Superior temporal gyrus (tissue), 1 donor: ENCODE measurements at regions not wholly inside any gene's neighbourhood (a gene's known extent, or its start where the extent isn't known, plus 50 kb on each side); places are given as distances from the start of the nearest gene placed in this dataset.
A peak's percentile ranks its signal among the peaks of the same experiment; 100 is the strongest.
"Not testable (repeated sequence)": the region's sequence is repeated elsewhere in the genome, so short reads cannot be mapped to it uniquely, and the experiment has no call there.

Source experiments
- DNase-seq: peaks from one replicate; pipeline ENCODE4 v3.0.0-alpha.2; 2016; ENCODE audit errors: extremely low spot score

DNA sequence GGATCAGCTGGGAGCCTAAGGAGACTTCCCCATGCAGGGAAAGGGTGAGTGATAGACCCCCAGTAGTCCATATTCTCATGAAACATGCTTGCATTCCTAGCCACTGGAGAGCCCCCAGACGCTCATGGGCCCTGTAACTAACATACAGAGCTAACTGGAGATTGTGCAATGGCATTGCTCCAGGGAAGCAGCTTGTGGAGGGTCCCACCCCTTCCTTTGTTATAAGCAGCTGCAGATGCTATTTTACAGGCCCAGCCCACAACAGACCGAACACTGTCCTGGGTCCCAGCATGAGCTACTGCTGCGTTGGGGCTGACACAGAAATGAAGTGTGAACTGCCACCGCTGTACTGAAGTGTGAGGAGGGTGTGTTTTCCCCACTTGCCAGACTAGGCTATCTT, 1465.7 kb upstream of the DIAPH2 start:
- no peak for DNase-seq

- DNase-seq: no peak
Observed at GRCh38 chrX:95248386-95248785, 1436.3 kb upstream of the DIAPH2 start.

- DNase-seq: no peak
Observed at GRCh38 chrX:95290455-95290854, 1394.2 kb upstream of the DIAPH2 start.

GRCh38 chrX:95291561-95291960, 1393.1 kb upstream of the DIAPH2 start:
- no peak for DNase-seq

- DNase-seq: no peak
Observed at GRCh38 chrX:95318882-95319281, 1365.8 kb upstream of the DIAPH2 start.

- DNase-seq: no peak
Observed at GRCh38 chrX:95325185-95325584, 1359.5 kb upstream of the DIAPH2 start.

DNA sequence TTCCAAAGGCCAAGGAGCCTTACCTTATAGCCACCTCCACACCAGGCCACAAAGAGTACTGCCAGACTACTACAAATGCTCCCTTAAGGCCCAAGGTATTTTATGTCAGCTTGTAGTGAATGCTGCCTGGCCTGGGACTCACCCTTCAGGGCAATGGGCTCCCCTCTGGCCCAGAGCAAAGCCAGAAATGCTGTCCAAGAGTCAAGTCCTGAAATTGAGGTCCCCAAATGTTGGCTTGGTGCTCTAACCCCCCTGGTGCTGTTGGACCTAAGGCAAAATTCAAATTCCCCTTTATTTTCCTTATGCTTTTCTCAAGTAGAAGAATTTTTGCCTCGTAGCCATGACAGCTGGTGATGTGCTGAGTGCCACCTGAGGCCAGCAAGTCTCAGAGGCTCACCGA, 1354.3 kb upstream of the DIAPH2 start:
- no peak for DNase-seq

DNA sequence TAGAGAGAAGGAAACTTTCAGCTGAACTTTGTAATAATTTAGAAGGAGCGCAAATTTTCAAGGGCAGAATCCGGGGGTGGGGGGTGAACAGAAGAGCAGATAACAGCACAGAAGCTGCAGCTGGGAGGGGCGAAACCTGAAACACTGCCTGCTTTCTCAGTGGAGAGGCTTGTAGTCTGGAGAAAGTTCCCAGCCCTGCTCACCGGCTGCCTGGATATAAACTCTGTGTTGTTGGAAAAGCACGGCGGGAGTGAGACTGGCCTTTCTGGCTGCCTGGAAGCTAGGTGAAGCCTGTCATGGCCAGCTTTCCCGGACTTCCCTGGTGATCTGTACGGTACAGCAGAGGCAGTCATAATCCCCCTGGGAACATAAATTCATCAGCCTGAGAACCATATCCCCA, 1352.1 kb upstream of the DIAPH2 start:
- DNase-seq: no peak

DNA sequence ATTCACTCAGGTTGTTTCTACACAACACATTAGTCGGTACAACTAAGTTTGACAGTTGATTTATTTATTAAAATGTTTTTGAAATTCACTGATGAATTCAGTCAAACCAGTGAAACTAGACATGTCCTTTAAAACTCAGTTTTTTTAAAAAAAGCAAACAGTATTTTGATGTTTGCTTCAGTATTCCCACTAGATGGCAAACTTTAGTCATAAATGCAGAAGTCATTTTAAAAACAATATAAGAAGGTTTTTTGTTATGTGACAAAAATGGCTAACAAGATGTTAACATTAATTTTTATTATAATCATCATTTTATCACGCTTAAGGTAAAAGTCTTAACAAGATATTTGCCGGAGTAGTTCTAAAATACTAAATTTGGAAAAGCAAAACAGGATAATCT, 1337.8 kb upstream of the DIAPH2 start:
- no peak for DNase-seq

- DNase-seq: no peak
Observed at GRCh38 chrX:95350774-95351488, 1333.7 kb upstream of the DIAPH2 start.

- no peak for DNase-seq
Observed at GRCh38 chrX:95367286-95367685, 1317.4 kb upstream of the DIAPH2 start.

DNA sequence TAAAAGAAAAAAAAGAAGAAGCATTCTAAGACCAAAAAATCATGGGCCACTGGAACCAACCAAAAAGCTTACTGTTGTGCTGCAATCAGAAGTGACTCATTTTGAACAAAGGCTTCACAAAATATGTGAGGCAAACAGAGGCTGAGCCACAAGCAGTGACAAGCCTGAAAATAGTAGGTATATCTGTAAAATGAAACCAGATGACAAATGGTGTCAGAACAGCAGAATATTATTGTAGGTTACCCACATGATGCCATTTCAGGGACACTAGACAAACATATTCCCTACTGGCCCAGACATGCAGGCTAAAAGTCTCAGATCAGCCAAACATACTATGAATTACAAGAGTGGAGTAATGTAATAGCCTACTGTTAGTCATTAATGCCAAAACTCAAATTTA, 1301.8 kb upstream of the DIAPH2 start:
- DNase-seq: no peak

- no peak for DNase-seq
Observed at GRCh38 chrX:95383778-95384177, 1300.9 kb upstream of the DIAPH2 start.

DNA sequence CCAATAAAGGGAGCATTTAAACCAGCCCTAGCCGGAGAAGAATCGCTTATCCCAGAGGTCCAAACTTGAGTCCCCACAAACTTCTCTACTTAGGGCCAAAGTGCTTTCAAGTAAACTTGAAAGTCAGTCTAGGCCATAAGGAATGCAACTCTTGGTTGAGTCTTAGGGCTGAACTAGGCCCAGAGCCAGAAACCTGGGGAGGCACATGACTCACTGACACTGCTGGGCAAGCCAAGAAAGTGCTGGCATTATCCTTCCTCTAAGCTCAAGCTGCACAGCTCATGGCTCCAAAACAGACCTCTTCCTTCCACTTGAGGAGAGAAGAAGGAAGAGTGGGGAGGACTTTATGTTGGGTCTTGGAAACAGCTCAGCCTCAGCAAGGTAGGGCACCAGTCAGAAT, 1257.3 kb upstream of the DIAPH2 start:
- DNase-seq: no peak

DNA sequence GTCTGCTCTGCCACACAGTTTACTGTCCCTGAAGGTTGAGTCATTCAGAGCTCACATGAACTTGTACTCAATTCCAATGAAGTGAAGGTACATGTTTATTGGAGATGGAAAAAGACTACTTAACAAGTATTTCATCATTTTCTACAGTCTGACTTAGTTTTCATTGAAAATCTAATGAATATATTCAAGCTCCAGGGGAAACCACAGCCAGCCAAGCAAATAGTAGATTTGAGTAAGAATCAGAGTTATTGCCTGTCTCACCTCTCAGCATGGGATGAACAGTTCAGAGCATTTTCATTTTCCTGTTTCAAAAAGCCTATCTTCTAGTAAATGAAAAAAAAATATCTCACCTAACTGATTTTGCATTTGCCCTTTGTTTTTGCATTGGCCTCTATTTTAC, 1249.4 kb upstream of the DIAPH2 start:
- DNase-seq: no peak

DNA sequence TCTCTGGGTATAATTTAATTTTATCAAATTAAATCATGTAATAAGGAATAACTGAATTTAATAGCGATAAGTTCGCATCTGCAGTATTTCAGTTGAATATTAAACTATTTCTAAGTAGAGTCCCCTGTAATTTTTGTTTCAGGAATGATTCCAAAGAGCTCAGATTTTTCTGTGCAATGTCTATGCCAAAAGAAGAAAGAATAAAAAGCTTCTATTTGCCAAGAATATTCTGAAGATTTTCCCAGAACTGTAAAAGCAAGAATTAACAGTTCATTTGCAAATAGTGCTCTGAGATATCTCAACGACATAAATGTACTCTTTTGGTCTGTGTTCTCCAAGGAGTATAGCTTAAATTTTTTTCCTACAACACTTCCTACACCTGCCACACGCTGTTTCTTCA, 1242.8 kb upstream of the DIAPH2 start:
- DNase-seq: peak; percentile 23

DNA sequence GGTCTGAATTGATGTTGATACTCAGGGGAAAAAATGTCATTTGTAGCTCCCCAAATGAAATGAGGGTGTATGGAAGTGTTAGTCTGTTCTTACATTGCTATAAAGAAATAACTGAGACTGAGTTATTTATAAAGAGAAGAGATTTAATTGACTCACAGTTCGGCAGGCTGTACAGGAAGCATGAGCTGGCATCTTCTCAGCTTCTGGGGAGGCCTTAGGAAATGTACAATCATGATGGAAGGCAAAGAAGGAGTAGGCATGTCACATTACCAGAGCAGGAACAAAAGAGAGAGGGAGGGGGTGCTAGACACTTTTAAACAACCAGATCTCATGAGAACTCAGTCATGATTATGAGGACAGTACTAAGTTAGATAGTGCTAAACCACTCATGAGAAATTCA, 1199.9 kb upstream of the DIAPH2 start:
- DNase-seq: no peak

- DNase-seq: no peak
Observed at GRCh38 chrX:95505721-95506120, 1178.9 kb upstream of the DIAPH2 start.

DNA sequence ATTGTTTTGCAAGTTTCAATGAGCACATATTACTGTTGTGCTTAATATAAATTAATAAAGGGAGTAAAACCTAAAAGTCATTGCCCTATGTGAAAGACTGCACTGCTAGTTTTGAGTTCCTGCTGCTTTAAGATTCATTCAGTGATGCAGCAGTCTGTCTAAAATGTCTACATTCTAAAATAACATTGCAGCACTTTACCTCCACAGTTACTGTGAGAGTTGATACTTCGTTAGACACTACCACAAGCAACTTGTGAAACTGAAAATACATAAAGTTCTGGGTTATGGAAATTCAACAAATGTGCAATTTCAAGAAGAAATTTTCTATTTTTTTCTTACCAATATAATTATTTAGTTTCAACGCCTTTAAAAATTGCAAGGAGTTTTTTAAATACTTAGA, 1175.2 kb upstream of the DIAPH2 start:
- no peak for DNase-seq

GRCh38 chrX:95524018-95524417, 1160.6 kb upstream of the DIAPH2 start:
- not testable (repeated sequence) for DNase-seq

- no peak for DNase-seq
Observed at GRCh38 chrX:95536111-95536510, 1148.5 kb upstream of the DIAPH2 start.

DNA sequence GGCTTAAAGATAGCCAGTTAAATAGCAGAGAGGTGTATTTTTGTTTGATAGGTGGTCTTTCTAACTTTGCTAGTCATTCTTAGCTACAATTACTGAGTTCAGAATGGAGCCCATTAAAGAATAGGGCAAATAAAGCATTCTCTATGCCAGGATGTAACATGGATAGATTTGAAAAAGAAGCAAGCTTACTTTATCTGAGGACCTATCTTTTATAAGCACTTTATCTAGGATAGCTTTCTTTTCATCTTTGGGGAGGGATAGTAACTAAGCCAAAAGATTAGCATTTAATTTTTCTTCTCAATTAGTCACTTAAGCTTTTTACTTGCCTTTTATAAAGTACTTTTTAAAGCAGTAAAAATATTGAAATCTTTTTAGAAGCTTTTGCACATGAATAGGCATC, 1148.0 kb upstream of the DIAPH2 start:
- DNase-seq: no peak

DNA sequence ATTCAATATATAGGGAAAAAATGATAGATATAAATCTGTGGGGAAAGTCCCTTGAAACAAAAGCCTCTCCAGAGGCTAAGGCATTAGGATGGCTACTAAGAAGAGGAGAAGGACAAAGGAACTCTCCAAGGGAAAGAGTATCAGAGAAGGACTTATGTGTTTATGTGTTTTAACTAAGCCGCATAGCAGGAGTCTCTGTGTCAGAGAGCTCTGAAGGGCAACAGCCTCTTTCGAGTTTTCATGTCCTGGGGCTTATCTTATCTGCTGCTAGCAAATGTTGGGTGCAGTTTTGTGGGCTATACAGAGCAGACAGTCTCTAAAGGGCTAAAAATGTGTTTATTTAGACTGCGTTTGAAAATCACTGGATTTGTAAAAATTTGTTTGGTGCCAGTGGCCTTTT, 1145.6 kb upstream of the DIAPH2 start:
- DNase-seq: no peak

DNA sequence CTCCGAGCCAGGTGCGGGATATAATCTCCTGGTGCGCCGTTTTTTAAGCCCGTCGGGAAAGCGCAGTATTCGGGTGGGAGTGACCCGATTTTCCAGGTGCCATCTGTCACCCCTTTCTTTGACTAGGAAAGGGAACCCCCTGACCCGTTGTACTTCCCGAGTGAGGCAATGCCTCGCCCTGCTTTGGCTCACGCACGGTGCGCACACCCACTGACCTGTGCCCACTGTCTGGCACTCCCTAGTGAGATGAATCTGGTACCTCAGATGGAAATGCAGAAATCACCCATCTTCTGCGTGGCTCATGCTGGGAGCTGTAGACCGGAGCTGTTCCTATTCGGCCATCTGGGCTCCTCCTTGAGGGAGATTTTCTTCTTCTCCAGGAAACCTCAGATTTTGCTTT, 1135.1 kb upstream of the DIAPH2 start:
- DNase-seq: not testable (repeated sequence)
